IMR-90 (cell line): ENCODE measurements at regions not wholly inside any gene's neighbourhood (a gene's known extent, or its start where the extent isn't known, plus 50 kb on each side); places are given as distances from the start of the nearest gene placed in this dataset.

Experiments
- ATAC-seq: fragments of 200-7000 bp; cut with Tn5 transposase; 2 replicates; pipeline ENCODE4 v1.9.1; 2020; ENCODE audit warnings: low read depth, mild to moderate bottlenecking, moderate library complexity
- BruUV-seq: library from RNA; stranded (reverse); fragments of 400-500 nt; replicated peaks from 2 replicates; lab custom pipeline; 2021; lab: Mats Ljungman, UMichigan
- CTCF ChIA-PET: fragments of 300-600 bp; formaldehyde crosslinking; extraction: SDS; loops from one replicate; lab custom pipeline; 2021; ENCODE audit warnings: antibody characterized with exemption; lab: Yijun Ruan, JAX
- POLR2A ChIA-PET: fragments of 300-600 bp; sonication (Branson Sonifier 250); formaldehyde crosslinking; loops from one replicate; lab custom pipeline; 2022; ENCODE audit warnings: antibody characterized with exemption; ENCODE audit not compliant: unreplicated experiment; lab: Charles Lee
- DNase-seq: peaks from one replicate; pipeline ENCODE4 v3.0.0; 2013
- H2AFZ ChIP-seq: replicated peaks from 2 replicates; pipeline ENCODE3; 2013; ENCODE audit warnings: low read length, mild to moderate bottlenecking; ENCODE audit not compliant: poor library complexity
- H2AK5ac ChIP-seq: 2 replicates; pipeline ENCODE4 v1.6.1; 2013; ENCODE audit warnings: low read depth, low read length, inconsistent platforms
- H2AK9ac ChIP-seq: replicated peaks from 2 replicates; pipeline ENCODE3; 2013; ENCODE audit warnings: mild to moderate bottlenecking, low read depth, low read length, moderate library complexity; ENCODE audit not compliant: poor library complexity
- H2BK120ac ChIP-seq: 2 replicates; pipeline ENCODE4 v1.6.1; 2013; ENCODE audit warnings: low read depth, low read length, inconsistent platforms
- H2BK15ac ChIP-seq: 3 replicates; pipeline ENCODE4 v1.6.1; 2013; ENCODE audit warnings: low read depth, low read length, inconsistent platforms
- H2BK20ac ChIP-seq: 2 replicates; pipeline ENCODE4 v1.6.1; 2013; ENCODE audit warnings: low read depth, mild to moderate bottlenecking, inconsistent platforms, low read length, moderate library complexity
- H2BK5ac ChIP-seq: 2 replicates; pipeline ENCODE4 v1.6.1; 2013; ENCODE audit warnings: mild to moderate bottlenecking, low read depth, low read length, inconsistent platforms; ENCODE audit not compliant: poor library complexity, severe bottlenecking
- H3K14ac ChIP-seq: replicated peaks from 2 replicates; pipeline ENCODE4 v1.6.1; 2013; ENCODE audit warnings: low read depth, low read length, inconsistent platforms
- H3K18ac ChIP-seq: 2 replicates; pipeline ENCODE4 v1.6.1; 2013; ENCODE audit warnings: low read depth, low read length, control low read depth
- H3K23ac ChIP-seq: 2 replicates; pipeline ENCODE4 v1.6.1; 2013; ENCODE audit warnings: low read depth, low read length, inconsistent platforms
- H3K27ac ChIP-seq: 2 replicates; pipeline ENCODE4 v1.5.1; 2013; ENCODE audit warnings: mild to moderate bottlenecking, control low read depth, low read length; ENCODE audit not compliant: insufficient read depth
- H3K27me3 ChIP-seq: 2 replicates; pipeline ENCODE4 v1.6.1; 2013; ENCODE audit warnings: low read length; ENCODE audit not compliant: control insufficient read depth, insufficient read depth
- H3K36me3 ChIP-seq: 2 replicates; pipeline ENCODE4 v1.6.1; 2013; ENCODE audit warnings: low read length, mixed read lengths; ENCODE audit not compliant: control insufficient read depth, insufficient read depth
- H3K4ac ChIP-seq: 2 replicates; pipeline ENCODE4 v1.6.1; 2013; ENCODE audit warnings: low read depth, low read length, inconsistent platforms
- H3K4me1 ChIP-seq: 2 replicates; pipeline ENCODE4 v1.6.1; 2013; ENCODE audit warnings: low read length, mixed read lengths; ENCODE audit not compliant: control insufficient read depth, insufficient read depth
- H3K4me2 ChIP-seq: 2 replicates; pipeline ENCODE4 v1.6.1; 2013; ENCODE audit warnings: low read depth, mild to moderate bottlenecking, control low read depth, low read length, moderate library complexity
- H3K4me3 ChIP-seq: 2 replicates; pipeline ENCODE4 v1.5.1; 2013; ENCODE audit warnings: low read depth, mild to moderate bottlenecking, control low read depth, low read length, moderate library complexity; ENCODE audit not compliant: insufficient read depth
- H3K56ac ChIP-seq: 2 replicates; pipeline ENCODE4 v1.6.1; 2013; ENCODE audit warnings: low read length, inconsistent platforms; ENCODE audit not compliant: insufficient read depth; ENCODE audit errors: extremely low read depth
- H3K79me1 ChIP-seq, 2 experiments: 2 replicates each; pipeline ENCODE4 v1.6.1; 2013; ENCODE audit warnings: low read length in 2 of 2, inconsistent platforms in 1 of 2, low read depth in 1 of 2
- H3K9ac ChIP-seq: 2 replicates; pipeline ENCODE4 v1.6.1; 2013; ENCODE audit warnings: low read depth, low read length, control low read depth
- H3K9me1 ChIP-seq: 2 replicates; pipeline ENCODE4 v1.6.1; 2013; ENCODE audit warnings: low read length, inconsistent platforms; ENCODE audit not compliant: insufficient read depth
- H3K9me3 ChIP-seq: 2 replicates; pipeline ENCODE4 v1.6.1; 2013; ENCODE audit warnings: low read length; ENCODE audit not compliant: control insufficient read depth, insufficient read depth
- H4K20me1 ChIP-seq: 2 replicates; pipeline ENCODE4 v1.6.1; 2013; ENCODE audit warnings: low read length, inconsistent platforms; ENCODE audit not compliant: insufficient read depth
- H4K5ac ChIP-seq: 2 replicates; pipeline ENCODE4 v1.6.1; 2013; ENCODE audit warnings: mild to moderate bottlenecking, low read depth, low read length, control low read depth
- H4K8ac ChIP-seq, 2 experiments: 2 replicates each; pipeline ENCODE4 v1.6.1; 2013; ENCODE audit warnings: low read depth in 2 of 2, low read length in 2 of 2, control low read depth in 1 of 2, inconsistent platforms in 1 of 2
- H4K91ac ChIP-seq: 2 replicates; pipeline ENCODE4 v1.6.1; 2013; ENCODE audit warnings: low read depth, low read length, inconsistent platforms; ENCODE audit not compliant: insufficient read depth
- BHLHE40 ChIP-seq: fragments of 150-350 bp; IDR thresholded peaks from 2 replicates; pipeline ENCODE4 v1.6.1; 2016; ENCODE audit warnings: mild to moderate bottlenecking, low read depth, low read length
- CEBPB ChIP-seq: IDR thresholded peaks from 2 replicates; pipeline ENCODE4 v1.6.1; 2012; ENCODE audit warnings: low read depth, low read length, improper control_type of control experiment
- CHD1 ChIP-seq: IDR thresholded peaks from 2 replicates; pipeline ENCODE4 v1.6.1; 2012; ENCODE audit warnings: low read depth, low read length, improper control_type of control experiment
- MAZ ChIP-seq: IDR thresholded peaks from 2 replicates; pipeline ENCODE4 v1.6.1; 2012; ENCODE audit warnings: low read depth, mild to moderate bottlenecking, low read length, improper control_type of control experiment, moderate library complexity, borderline replicate concordance
- MXI1 ChIP-seq: IDR thresholded peaks from 2 replicates; pipeline ENCODE4 v1.6.1; 2012; ENCODE audit warnings: low read depth, mild to moderate bottlenecking, low read length, moderate library complexity, borderline replicate concordance
- POLR2A ChIP-seq: IDR thresholded peaks from 2 replicates; pipeline ENCODE4 v1.6.1; 2012; ENCODE audit warnings: mild to moderate bottlenecking, low read depth, low read length
- RCOR1 ChIP-seq: IDR thresholded peaks from 2 replicates; pipeline ENCODE4 v1.6.1; 2012; ENCODE audit warnings: mild to moderate bottlenecking, low read length, improper control_type of control experiment; ENCODE audit not compliant: insufficient replicate concordance
- RFX5 ChIP-seq: IDR thresholded peaks from 2 replicates; pipeline ENCODE4 v1.8.0; 2012; ENCODE audit warnings: low read depth, mild to moderate bottlenecking, low read length, moderate library complexity
- SMC3 ChIP-seq: fragments of 150-350 bp; IDR thresholded peaks from 2 replicates; pipeline ENCODE4 v1.6.1; 2016; ENCODE audit warnings: low read depth, mild to moderate bottlenecking, antibody characterized with exemption, low read length, moderate library complexity
- WGBS, 2 experiments: methylation state at CpG; one replicate each; pipeline versions ENCODE4 v1.1.5 to v1.1.7; 2013; ENCODE audit warnings: missing lambda C conversion rate in 2 of 2; ENCODE audit not compliant: insufficient read length in 1 of 2; ENCODE audit errors: extremely low coverage in 2 of 2; 5-methylcytosine and 5-hydroxymethylcytosine counted together
- dilution Hi-C: fragments of 300-500 bp; cut with HindIII; formaldehyde crosslinking; loops from one replicate; pipeline ENCODE4 v1.14.3; 2018; ENCODE audit warnings: low sequenced_read_pairs; ENCODE audit not compliant: unreplicated experiment
- in situ Hi-C: fragments of 300-500 bp; cut with MboI; formaldehyde crosslinking; loops from 3 replicates; pipeline ENCODE4 v1.14.3; 2019; ENCODE audit warnings: low sequenced_read_pairs, inconsistent platforms, mixed read lengths
- intact Hi-C: fragments of 100-400 bp; cut with micrococcal nuclease; formaldehyde crosslinking; loops from 2 replicates; pipeline ENCODE4 v1.10.0; 2022
- TF ChIP-seq, protein P1 (sequence below): conservative IDR thresholded peaks from 2 replicates; pipeline ENCODE4 v1.5.1; 2012; ENCODE audit warnings: mild to moderate bottlenecking, low read depth, low read length, improper control_type of control experiment

DNA sequence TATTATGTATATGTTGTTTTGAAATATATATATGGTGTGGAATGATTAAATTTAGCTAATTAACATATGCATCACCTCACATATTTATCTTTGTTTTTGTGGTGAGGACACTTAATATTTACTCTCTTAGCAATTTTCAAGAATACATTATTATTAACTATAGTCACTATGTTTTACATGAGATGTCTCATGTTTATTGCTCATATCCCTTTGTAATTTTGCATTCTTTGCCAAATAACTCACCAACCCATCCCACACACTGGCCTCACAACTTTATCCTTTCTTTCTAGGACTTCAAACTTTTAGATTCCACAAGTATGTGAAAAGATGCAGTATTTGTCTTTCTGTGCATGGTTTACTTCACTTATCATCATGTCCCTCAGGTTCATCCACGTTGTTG lies 950.2 kb upstream of the CADM2 start:
- TF ChIP-seq CHD1 (no peak), RFX5 (no peak), BHLHE40 (no peak), RCOR1 (no peak), SMC3 (no peak), CEBPB (no peak), POLR2A (no peak), MXI1 (no peak), MAZ (no peak)
- TF ChIP-seq, protein P1, sequence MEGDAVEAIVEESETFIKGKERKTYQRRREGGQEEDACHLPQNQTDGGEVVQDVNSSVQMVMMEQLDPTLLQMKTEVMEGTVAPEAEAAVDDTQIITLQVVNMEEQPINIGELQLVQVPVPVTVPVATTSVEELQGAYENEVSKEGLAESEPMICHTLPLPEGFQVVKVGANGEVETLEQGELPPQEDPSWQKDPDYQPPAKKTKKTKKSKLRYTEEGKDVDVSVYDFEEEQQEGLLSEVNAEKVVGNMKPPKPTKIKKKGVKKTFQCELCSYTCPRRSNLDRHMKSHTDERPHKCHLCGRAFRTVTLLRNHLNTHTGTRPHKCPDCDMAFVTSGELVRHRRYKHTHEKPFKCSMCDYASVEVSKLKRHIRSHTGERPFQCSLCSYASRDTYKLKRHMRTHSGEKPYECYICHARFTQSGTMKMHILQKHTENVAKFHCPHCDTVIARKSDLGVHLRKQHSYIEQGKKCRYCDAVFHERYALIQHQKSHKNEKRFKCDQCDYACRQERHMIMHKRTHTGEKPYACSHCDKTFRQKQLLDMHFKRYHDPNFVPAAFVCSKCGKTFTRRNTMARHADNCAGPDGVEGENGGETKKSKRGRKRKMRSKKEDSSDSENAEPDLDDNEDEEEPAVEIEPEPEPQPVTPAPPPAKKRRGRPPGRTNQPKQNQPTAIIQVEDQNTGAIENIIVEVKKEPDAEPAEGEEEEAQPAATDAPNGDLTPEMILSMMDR: no peak
- Histone ChIP-seq H4K20me1 (no peaks in the 10 kb centered on the region), H3K4me3 (no peak overlapping the region), H2BK120ac (no peak overlapping the region), H3K56ac (no peak overlapping the region), H2AFZ (no peak overlapping the region), H2BK20ac (no peak overlapping the region), H2AK5ac (no peak overlapping the region), H3K27me3 (no peaks in the 10 kb centered on the region), H3K9me1 (no peaks in the 10 kb centered on the region), H3K79me1 (no peaks in the 10 kb centered on the region), H3K9ac (no peak overlapping the region), H3K14ac (no peak overlapping the region), H3K4me1 (no peaks in the 10 kb centered on the region), H3K4ac (no peak overlapping the region), H3K36me3 (no peaks in the 10 kb centered on the region), H4K91ac (no peak overlapping the region), H2AK9ac (no peak overlapping the region), H4K5ac (no peak overlapping the region), H3K23ac (no peak overlapping the region), H3K9me3 (no peaks in the 10 kb centered on the region), H2BK5ac (no peak overlapping the region), H3K27ac (no peak overlapping the region), H4K8ac (no peak overlapping the region), H2BK15ac (no peak overlapping the region), H3K4me2 (no peak overlapping the region), H3K18ac (no peak overlapping the region)
- dilution Hi-C loops: no loop called here
- BruUV-seq: no TSS peak
- intact Hi-C loops: no loop called here
- CTCF ChIA-PET: no interaction called here
- no CpG with 5 or more reads among the region's 1 CpG for WGBS, 2 experiments
- in situ Hi-C loops: no loop called here
- DNase-seq (no peak), ATAC-seq (no peak)
- POLR2A ChIA-PET: no interaction called here
